HG02970 (cell line): ENCODE measurements at regions not wholly inside any gene's neighbourhood (a gene's known extent, or its start where the extent isn't known, plus 50 kb on each side); places are given as distances from the start of the nearest gene placed in this dataset.
"Not testable (repeated sequence)": the region's sequence is repeated elsewhere in the genome, so short reads cannot be mapped to it uniquely, and the experiment has no call there.

Experiments used
- ATAC-seq: cut with Tn5 transposase; IDR thresholded peaks from one replicate; pipeline ENCODE4 v1.9.1; 2021; ENCODE audit warnings: mild to moderate bottlenecking, moderate library complexity, moderate number of reproducible peaks; ENCODE audit not compliant: unreplicated experiment, low FRiP score

- ATAC-seq: not testable (repeated sequence)
Measured at GRCh38 chr15:96216481-96216880, 114.0 kb upstream of the NR2F2 start.

GRCh38 chr15:96217983-96218382 is 112.5 kb upstream of the NR2F2 start:
- no peak for ATAC-seq

GRCh38 chr15:96218623-96219455 is 111.7 kb upstream of the NR2F2 start:
- ATAC-seq: no peak

DNA sequence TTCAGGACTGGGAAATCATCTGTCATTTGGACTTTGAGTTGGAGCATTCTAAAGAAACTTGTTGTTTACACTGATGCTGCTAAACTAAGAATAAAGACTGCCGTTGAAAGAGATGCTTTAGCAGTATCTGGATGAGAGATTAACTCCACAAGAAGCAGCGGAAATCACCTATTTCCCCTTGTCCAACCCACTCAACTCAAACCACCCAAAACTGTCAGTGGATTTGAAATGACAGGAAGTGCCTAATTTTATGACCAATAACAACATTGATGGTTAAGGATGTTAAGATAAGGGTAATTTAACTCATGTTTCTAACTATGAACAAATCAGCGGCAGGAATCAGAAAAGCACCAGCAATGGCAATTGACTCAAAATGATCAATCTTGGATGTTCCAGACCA is 110.8 kb upstream of the NR2F2 start:
- no peak for ATAC-seq

DNA sequence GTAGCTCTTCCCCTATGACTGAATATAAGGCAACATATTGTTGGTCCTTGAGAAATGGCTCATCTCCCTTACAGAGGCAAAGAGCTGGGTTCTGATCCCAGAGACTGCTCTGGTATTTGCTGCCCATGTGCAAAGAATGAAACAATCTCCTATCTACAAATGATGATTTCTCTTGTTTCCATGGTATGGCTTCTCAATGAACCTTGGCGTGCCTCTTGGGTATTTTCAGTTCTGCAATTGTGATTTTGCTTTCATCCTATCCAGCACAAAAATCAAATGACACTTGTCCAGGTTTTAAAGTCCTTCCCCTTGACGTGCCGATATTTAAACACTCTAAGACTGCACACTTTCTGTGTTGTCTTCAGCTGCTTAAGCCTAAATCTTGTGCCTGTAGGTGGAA is 109.8 kb upstream of the NR2F2 start:
- no peak for ATAC-seq

DNA sequence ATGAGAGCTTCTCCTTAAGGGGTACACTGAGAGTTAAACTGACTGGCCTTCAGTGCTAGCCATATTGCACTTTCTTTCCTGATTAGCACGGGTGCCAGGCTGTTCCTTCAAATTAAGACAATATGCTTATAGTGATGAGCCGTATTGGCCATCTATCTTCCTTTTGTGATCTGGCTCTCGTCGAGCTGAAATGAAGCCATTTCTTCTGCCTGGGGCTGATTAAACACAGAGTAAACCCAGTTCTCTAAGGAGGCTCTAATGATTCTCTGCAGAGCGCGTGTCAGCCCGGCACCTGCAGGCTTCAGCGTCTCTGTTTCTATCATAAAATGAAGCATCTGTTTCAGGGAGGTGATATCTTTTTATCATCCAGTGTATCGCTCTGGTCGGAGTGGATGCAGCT is 107.5 kb upstream of the NR2F2 start:
- ATAC-seq: no peak

DNA sequence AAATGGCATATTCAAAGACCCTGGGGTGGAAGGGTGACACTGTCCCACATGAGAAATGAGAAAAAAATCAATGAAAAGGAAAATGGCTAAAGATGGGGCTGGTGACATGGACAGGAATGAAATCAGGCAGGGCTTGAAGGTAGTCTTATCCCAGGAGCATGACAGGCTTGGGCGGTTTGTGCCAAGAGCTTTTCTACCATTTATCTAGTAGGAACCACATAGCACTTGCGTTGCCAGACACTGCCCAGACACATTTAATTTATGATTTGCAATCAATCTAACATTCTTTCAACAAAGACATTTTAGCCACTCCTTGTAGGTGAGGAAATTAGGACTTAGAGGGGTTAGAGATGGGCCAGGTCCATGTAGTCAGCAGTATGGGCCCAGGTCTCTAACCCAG is 106.6 kb upstream of the NR2F2 start:
- no peak for ATAC-seq

DNA sequence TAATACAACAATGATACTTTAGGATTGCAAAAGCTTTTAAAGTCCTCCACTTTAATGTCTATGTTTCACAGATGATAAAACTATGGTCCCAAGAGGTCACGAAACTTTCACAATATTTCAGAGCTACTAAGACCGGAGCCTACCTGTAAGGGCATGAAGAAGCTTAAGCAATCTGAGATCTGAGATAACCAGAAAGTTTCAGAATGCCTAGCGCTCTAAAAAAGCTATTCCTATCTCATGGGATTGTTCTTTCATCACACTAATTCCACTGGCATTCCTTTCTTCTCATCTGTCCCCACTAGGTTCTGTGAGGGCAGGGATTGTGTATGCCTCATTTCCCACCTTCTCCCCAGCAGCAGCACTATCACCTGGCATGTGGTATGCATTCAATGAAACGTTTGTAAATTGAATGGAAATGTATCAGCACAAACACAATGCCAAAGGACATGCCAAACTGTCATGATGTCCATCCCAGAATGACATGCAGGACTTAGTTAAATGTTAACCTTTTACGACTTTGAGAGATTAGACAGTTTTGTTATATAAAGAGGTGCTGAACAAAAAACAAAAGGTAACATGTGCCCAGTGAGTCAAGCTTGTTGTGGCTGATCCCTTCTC is 104.7 kb upstream of the NR2F2 start:
- ATAC-seq: no peak

GRCh38 chr15:96230526-96231181 is 99.8 kb upstream of the NR2F2 start:
- no peak for ATAC-seq

DNA sequence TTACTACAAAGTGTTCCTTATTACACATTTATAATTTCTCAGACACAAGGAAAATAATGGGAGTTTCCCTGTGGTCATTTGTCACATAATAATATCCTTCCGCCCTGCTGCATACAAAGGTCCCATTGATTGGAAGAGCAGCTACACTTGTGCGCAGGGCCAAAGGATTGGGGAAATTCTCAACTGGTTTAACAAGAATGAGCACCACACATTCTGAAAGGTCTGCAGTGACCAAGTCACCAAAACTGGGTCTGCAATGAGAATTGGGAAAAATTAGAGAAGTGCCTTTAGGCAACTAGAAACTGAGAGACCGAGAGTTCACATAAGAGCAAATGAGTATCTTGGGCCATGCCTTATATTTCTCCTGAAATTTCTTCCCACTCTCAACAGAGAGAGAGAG is 98.2 kb upstream of the NR2F2 start:
- no peak for ATAC-seq

DNA sequence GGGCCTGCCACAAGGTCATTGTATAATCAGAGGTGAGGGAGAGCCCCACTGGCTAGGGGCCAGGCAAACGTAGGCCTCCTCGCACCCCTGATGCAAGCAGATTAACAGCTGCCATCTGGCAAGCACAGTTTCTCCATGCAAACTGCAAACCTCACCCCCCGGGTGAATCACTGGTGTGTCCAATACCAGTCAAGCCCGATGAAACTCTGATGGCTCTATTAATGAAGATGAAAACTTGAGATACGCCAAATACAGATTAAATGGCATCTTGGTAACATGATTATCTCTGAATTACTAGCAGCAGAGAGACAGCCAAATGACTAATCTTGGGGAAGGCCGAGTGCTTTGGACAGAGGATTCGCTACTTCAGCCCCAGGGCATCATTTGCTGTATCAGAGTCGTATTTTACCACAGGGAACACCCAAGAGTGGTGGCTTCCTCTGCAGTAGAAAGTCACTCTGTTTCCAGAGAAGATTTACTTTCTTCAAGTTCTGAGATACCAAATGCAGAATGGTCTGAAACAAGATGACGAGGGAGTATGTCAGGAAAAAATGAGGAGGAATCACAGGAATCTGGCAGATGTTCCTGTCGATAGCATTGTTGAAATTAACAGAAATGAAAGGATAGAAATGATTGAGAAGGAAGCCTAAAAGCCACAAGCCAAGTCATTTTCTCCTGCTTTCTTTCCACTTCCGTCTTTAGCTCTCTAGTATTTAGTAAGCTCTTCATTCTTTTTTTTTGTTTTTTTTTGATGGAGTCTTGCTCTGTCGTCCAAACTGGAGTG is 96.2 kb upstream of the NR2F2 start:
- ATAC-seq: no peak

- ATAC-seq: no peak
Measured at GRCh38 chr15:96237002-96237401, 93.5 kb upstream of the NR2F2 start.

DNA sequence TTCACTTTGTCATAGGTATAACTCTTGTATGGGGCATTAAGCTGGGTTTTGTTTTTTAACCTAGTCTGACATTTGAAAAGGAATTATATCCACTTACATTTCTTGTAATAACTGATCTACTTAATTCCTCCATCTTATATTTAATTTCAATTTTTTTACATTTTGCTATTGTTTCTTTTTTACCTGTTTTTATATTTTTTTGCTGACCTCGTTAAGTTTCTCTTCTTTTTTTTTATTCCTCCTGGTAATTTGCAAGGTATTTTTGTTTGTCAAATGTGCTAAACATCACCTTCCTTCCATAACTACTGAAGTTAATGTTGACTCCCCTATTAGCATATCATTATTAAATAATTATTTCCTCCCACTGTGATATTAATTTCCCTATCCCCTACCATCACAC is 87.7 kb upstream of the NR2F2 start:
- no peak for ATAC-seq

GRCh38 chr15:96243701-96244100 is 86.8 kb upstream of the NR2F2 start:
- ATAC-seq: no peak

- no peak for ATAC-seq
Measured at GRCh38 chr15:96245252-96245651, 85.2 kb upstream of the NR2F2 start.

- ATAC-seq: no peak
Measured at GRCh38 chr15:96246057-96246456, 84.4 kb upstream of the NR2F2 start.

DNA sequence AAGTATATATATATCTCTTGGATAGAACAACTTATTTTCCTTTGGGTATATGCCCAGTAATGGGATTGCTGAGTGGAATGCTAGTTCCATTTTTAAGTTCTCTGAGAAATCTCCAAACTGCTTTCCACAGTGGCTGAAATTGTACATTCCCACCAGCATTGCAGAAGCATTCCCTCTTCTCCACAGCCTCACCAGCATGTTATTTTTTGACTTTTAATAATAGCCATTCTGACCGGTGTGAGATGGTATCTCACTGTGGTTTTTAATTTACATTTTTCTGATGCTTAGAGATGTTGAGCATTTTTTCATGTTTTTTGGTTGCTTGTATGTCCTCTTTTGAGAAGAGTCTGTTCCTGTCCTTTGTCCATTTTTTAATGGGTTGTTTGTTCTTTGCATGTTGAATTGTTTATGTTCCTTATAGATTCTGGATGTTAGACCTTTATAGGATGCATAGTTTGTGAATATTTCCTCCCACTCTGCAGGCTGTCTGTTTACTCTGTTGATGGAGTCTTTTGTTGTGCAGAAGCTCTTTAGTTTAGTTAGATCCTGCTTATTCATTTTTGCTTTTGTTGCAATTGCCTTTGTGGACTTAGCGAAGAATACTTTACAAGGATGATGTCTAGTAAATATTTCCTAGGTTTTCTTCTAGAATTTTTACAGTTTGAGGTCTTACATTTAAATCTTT is 82.7 kb upstream of the NR2F2 start:
- ATAC-seq: no peak

DNA sequence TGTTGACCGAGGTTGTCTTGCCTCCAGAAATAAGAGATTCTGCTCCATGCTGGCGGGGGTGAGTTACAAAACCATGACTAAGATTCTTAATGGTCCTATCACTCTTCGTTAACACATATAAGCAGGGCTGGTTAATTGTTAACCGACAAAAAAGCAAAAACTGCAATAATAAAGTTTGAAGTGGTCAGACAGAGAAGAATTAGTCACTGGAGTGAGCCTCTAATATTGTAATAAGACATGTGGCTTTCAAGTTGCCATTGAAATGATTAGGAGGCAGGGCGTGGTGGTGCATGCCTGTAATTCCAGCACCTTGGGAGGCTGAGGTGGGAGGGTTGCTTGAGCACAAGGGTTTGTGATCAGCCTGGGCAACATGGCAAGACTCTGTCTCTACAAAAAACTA is 78.4 kb upstream of the NR2F2 start:
- no peak for ATAC-seq

GRCh38 chr15:96253006-96253747 is 77.3 kb upstream of the NR2F2 start:
- no peak for ATAC-seq

GRCh38 chr15:96254173-96254572 is 76.3 kb upstream of the NR2F2 start:
- ATAC-seq: no peak
